Activated T-helper 1 cell treated with anti-CD3 and anti-CD28 coated beads, Interleukin-2, amount 50 U/mL, for 16 hours (primary cell): ENCODE measurements at regions not wholly inside any gene's neighbourhood (a gene's known extent, or its start where the extent isn't known, plus 50 kb on each side); places are given as distances from the start of the nearest gene placed in this dataset.

Experiments used
- DNase-seq, 2 donors: peaks; one replicate each; pipeline ENCODE4 v3.0.0-alpha.2; 2020; ENCODE audit warnings: low read depth in 1 of 2, low spot score in 1 of 2

GRCh38 chr6:118761645-118762044 is 110.3 kb upstream of the CEP85L start:
- DNase-seq: no peak

- no peak for DNase-seq
These were observed 107.6 kb upstream of the CEP85L start for GRCh38 chr6:118758946-118759345.

- no peak for DNase-seq
These were observed 104.7 kb upstream of the CEP85L start for GRCh38 chr6:118755941-118756646.

GRCh38 chr6:118752803-118753202 is 101.4 kb upstream of the CEP85L start:
- DNase-seq: no peak

- no peak for DNase-seq
These were observed 99.7 kb upstream of the CEP85L start for GRCh38 chr6:118751072-118751471.

GRCh38 chr6:118750143-118750542 is 98.8 kb upstream of the CEP85L start:
- no peak for DNase-seq

- no peak for DNase-seq
These were observed 97.1 kb upstream of the CEP85L start for GRCh38 chr6:118748311-118749062.

GRCh38 chr6:118746825-118747174 is 95.4 kb upstream of the CEP85L start:
- no peak for DNase-seq

- no peak for DNase-seq
These were observed 94.9 kb upstream of the CEP85L start for GRCh38 chr6:118746145-118746824.

- no peak for DNase-seq
These were observed 93.8 kb upstream of the CEP85L start for GRCh38 chr6:118745156-118745555.

- DNase-seq: no peak
These were observed 93.0 kb upstream of the CEP85L start for GRCh38 chr6:118744261-118744941.

GRCh38 chr6:118743746-118744145 is 92.4 kb upstream of the CEP85L start:
- no peak for DNase-seq

GRCh38 chr6:118740372-118740771 is 89.0 kb upstream of the CEP85L start:
- DNase-seq: no peak

GRCh38 chr6:118739696-118740353 is 88.4 kb upstream of the CEP85L start:
- no peak for DNase-seq

- no peak for DNase-seq
These were observed 85.0 kb upstream of the CEP85L start for GRCh38 chr6:118736440-118736839.

- DNase-seq: no peak
These were observed 83.9 kb upstream of the CEP85L start for GRCh38 chr6:118735320-118735719.

- DNase-seq: peak in 1 of 2 donors; percentile 46
These were observed 74.6 kb upstream of the CEP85L start for GRCh38 chr6:118725944-118726343.

GRCh38 chr6:118724211-118724610 is 72.8 kb upstream of the CEP85L start:
- DNase-seq: no peak

GRCh38 chr6:118722829-118723813 is 71.7 kb upstream of the CEP85L start:
- DNase-seq: no peak

GRCh38 chr6:118720125-118720473 is 68.7 kb upstream of the CEP85L start:
- no peak for DNase-seq
